Sigmoid colon (tissue), 6 donors: ENCODE measurements at regions not wholly inside any gene's neighbourhood (a gene's known extent, or its start where the extent isn't known, plus 50 kb on each side); places are given as distances from the start of the nearest gene placed in this dataset.

ENCODE experiments used
- DNase-seq: peaks from one replicate; pipeline ENCODE4 v3.0.0-alpha.2; 2019
- H3K27ac ChIP-seq, 4 donors: fragments of 200-600 bp; sonication (generic); one replicate each; pipeline ENCODE4 v1.5.1; 2016 to 2019; ENCODE audit warnings: mild to moderate bottlenecking in 1 of 4
- H3K27me3 ChIP-seq, 3 donors: fragments of 200-600 bp; sonication (generic); one replicate each; pipeline ENCODE4 v1.5.1; 2019; ENCODE audit warnings: mild to moderate bottlenecking in 1 of 3
- H3K36me3 ChIP-seq, 4 donors: fragments of 200-600 bp; sonication (generic); one replicate each; pipeline ENCODE4 v1.5.1; 2016 to 2019
- H3K4me1 ChIP-seq, 4 donors: fragments of 200-600 bp; sonication (generic); one replicate each; pipeline ENCODE4 v1.5.1; 2017 to 2019
- H3K4me3 ChIP-seq, 4 donors: fragments of 200-600 bp; sonication (generic); one replicate each; pipeline ENCODE4 v1.5.1; 2017 to 2019; ENCODE audit warnings: mild to moderate bottlenecking in 2 of 4, moderate library complexity in 1 of 4
- H3K9me3 ChIP-seq, 4 donors: fragments of 200-600 bp in 3 of 4; sonication (generic) in 3 of 4; one replicate each; pipeline versions ENCODE4 v1.5.1 to v1.6.1; 2013 to 2019
- CTCF ChIP-seq, 4 experiments: fragments of 450-650 bp in 3 of 4; fragments of 200-600 bp in 1 of 4; IDR thresholded peaks; one replicate each; pipeline ENCODE4 v1.5.1; 2016 to 2019; ENCODE audit warnings: antibody characterized with exemption in 4 of 4, mild to moderate bottlenecking in 3 of 4, moderate library complexity in 2 of 4
- EP300 ChIP-seq, 4 donors: sonication (generic); formaldehyde crosslinking; IDR thresholded peaks; one replicate each; pipeline ENCODE4 v1.6.1; 2017; ENCODE audit warnings: antibody characterized with exemption in 4 of 4
- POLR2A ChIP-seq, 2 donors: fragments of 450-650 bp; IDR thresholded peaks; one replicate each; pipeline ENCODE4 v1.6.1; 2016; ENCODE audit warnings: antibody characterized with exemption in 2 of 2, mild to moderate bottlenecking in 2 of 2, moderate library complexity in 2 of 2
- POLR2AphosphoS5 ChIP-seq, 4 donors: sonication (generic); formaldehyde crosslinking; IDR thresholded peaks; one replicate each; pipeline ENCODE4 v1.6.1; 2017; ENCODE audit warnings: antibody characterized with exemption in 4 of 4
- WGBS, 2 donors: extraction: QIAGEN DNeasy Blood & Tissue Kit; methylation state at CpG; one replicate each; pipeline ENCODE4 v1.1.7; 2013; 5-methylcytosine and 5-hydroxymethylcytosine counted together
- intact Hi-C: fragments of 100-400 bp; cut with DNase I; formaldehyde crosslinking; loops from one replicate; pipeline ENCODE4 v1.15.1; 2023
- donor health status: healthy with polysubstance abuse.
- donor health status: healthy.

GRCh38 chr9:115395511-115396021 is 277.6 kb upstream of the TNC start:
- intact Hi-C loops, result no loop called here
- no peak overlapping the region for H3K27ac ChIP-seq

GRCh38 chr9:115396071-115396529 is 278.1 kb upstream of the TNC start:
- Histone ChIP-seq H3K4me3 (no peak overlapping the region), H3K36me3 (no peaks in the 10 kb centered on the region), H3K27ac (no peak overlapping the region), H3K27me3 (no peaks in the 10 kb centered on the region), H3K4me1 (no peaks in the 10 kb centered on the region), H3K9me3 (no peaks in the 10 kb centered on the region)
- DNase-seq, result no peak
- intact Hi-C loops, result no loop called here
- TF ChIP-seq POLR2AphosphoS5 (IDR thresholded peaks at IDR 0.05) (no peak), POLR2A (IDR thresholded peaks at IDR 0.05) (no peak), EP300 (IDR thresholded peaks at IDR 0.05) (no peak), CTCF (IDR thresholded peaks at IDR 0.05) (no peak)

More at GRCh38 chr9:115395511-115396021, 277.6 kb upstream of the TNC start:
- H3K9me3 ChIP-seq, result no peaks in the 10 kb centered on the region
- DNase-seq, result no peak
- no peak overlapping the region for H3K4me3 ChIP-seq
- WGBS, 2 donors, result 69 to 80% methylated on average over 1 of the region's 1 CpG
- H3K27me3 ChIP-seq, result no peaks in the 10 kb centered on the region
- no peak for TF ChIP-seq POLR2AphosphoS5 (IDR thresholded peaks at IDR 0.05)
- no peak for TF ChIP-seq CTCF (IDR thresholded peaks at IDR 0.05)
- TF ChIP-seq POLR2A (IDR thresholded peaks at IDR 0.05), result no peak
- H3K4me1 ChIP-seq, result no peaks in the 10 kb centered on the region
- H3K36me3 ChIP-seq, result no peaks in the 10 kb centered on the region

- Histone ChIP-seq H3K36me3 (no peaks in the 10 kb centered on the region), H3K4me1 (no peaks in the 10 kb centered on the region), H3K4me3 (no peak overlapping the region), H3K27me3 (no peaks in the 10 kb centered on the region), H3K9me3 (no peaks in the 10 kb centered on the region), H3K27ac (no peak overlapping the region)
- intact Hi-C loops, result no loop called here
- no peak for DNase-seq
- TF ChIP-seq POLR2A (IDR thresholded peaks at IDR 0.05) (no peak), POLR2AphosphoS5 (IDR thresholded peaks at IDR 0.05) (no peak), EP300 (IDR thresholded peaks at IDR 0.05) (no peak), CTCF (IDR thresholded peaks at IDR 0.05) (no peak)
- 86 to 95% methylated on average over 4 of the region's 4 CpGs for WGBS, 2 donors
Observed at GRCh38 chr9:115397591-115398312, 279.8 kb upstream of the TNC start.

- Histone ChIP-seq H3K4me1 (no peaks in the 10 kb centered on the region), H3K27me3 (no peaks in the 10 kb centered on the region), H3K9me3 (no peaks in the 10 kb centered on the region), H3K27ac (no peak overlapping the region), H3K36me3 (no peaks in the 10 kb centered on the region), H3K4me3 (no peak overlapping the region)
- intact Hi-C loops, result no loop called here
- no peak for TF ChIP-seq POLR2AphosphoS5 (IDR thresholded peaks at IDR 0.05)
- TF ChIP-seq POLR2A (IDR thresholded peaks at IDR 0.05), result no peak
- no peak for TF ChIP-seq CTCF (IDR thresholded peaks at IDR 0.05)
- TF ChIP-seq EP300 (IDR thresholded peaks at IDR 0.05), result no peak
- 70 to 72% methylated on average over 3 of the region's 3 CpGs for WGBS, 2 donors
- DNase-seq, result no peak
Observed at GRCh38 chr9:115398313-115398650, 280.3 kb upstream of the TNC start.

GRCh38 chr9:115398996-115399395 is 281.0 kb upstream of the TNC start:
- Histone ChIP-seq H3K4me1 (no peaks in the 10 kb centered on the region), H3K27me3 (no peaks in the 10 kb centered on the region), H3K4me3 (no peak overlapping the region), H3K9me3 (no peaks in the 10 kb centered on the region), H3K36me3 (no peaks in the 10 kb centered on the region), H3K27ac (no peak overlapping the region)
- intact Hi-C loops, result no loop called here
- WGBS, 2 donors, result 75 to 80% methylated on average over 1 of the region's 1 CpG
- TF ChIP-seq POLR2AphosphoS5 (IDR thresholded peaks at IDR 0.05) (no peak), POLR2A (IDR thresholded peaks at IDR 0.05) (no peak), CTCF (IDR thresholded peaks at IDR 0.05) (no peak), EP300 (IDR thresholded peaks at IDR 0.05) (no peak)
- no peak for DNase-seq
